ENCODE measurements at regions not wholly inside any gene's neighbourhood (a gene's known extent, or its start where the extent isn't known, plus 50 kb on each side); places are given as distances from the start of the nearest gene placed in this dataset.

- Histone ChIP-seq H3K9me3 (ENCODE audit: control insufficient read depth, low read depth, low read length) (no peaks in the 10 kb centered on the region), H3K4me1 (ENCODE audit: insufficient read depth, low read length) (no peaks in the 10 kb centered on the region), H3K56ac (ENCODE audit: insufficient read length, low read depth, low read length) (no peak overlapping the region), H2AFZ (ENCODE audit: low read length) (no peak overlapping the region), H4K8ac (replicated peaks; ENCODE audit: insufficient read length, low read depth, low read length) (no peak overlapping the region), H2BK15ac (ENCODE audit: low read depth, low read length) (no peak overlapping the region), H3K27me3 (ENCODE audit: insufficient read depth, low read length) (no peaks in the 10 kb centered on the region), H4K5ac (ENCODE audit: insufficient read length, low read depth, low read length) (no peak overlapping the region), H3K27ac (ENCODE audit: insufficient read length, low read depth, low read length) (no peak overlapping the region), H3K14ac (ENCODE audit: insufficient read depth, low read length) (no peak overlapping the region), H3K79me2 (ENCODE audit: insufficient read depth, low read length) (no peaks in the 10 kb centered on the region), H4K91ac (ENCODE audit: insufficient read length, low read depth, low read length) (no peak overlapping the region), H3K18ac (ENCODE audit: insufficient read length, low read depth, low read length) (no peak overlapping the region), H2BK120ac (ENCODE audit: low read depth, low read length, poor library complexity, severe bottlenecking) (no peak overlapping the region), H3K4ac (ENCODE audit: low read depth, low read length) (no peak overlapping the region), H3K9ac (ENCODE audit: extremely low read depth, insufficient read length, low read length) (no peak overlapping the region), H3T11ph (ENCODE audit: low read length) (no peak overlapping the region), H4K20me1 (ENCODE audit: control insufficient read depth, insufficient read depth, insufficient read length) (no peaks in the 10 kb centered on the region), H3K23ac (ENCODE audit: insufficient read length, low read depth, low read length) (no peak overlapping the region), H3K4me2 (ENCODE audit: insufficient read depth, insufficient read length, low read length) (no peak overlapping the region), H3K79me1 (ENCODE audit: insufficient read depth, low read depth, low read length, poor library complexity, severe bottlenecking) (no peaks in the 10 kb centered on the region), H3K23me2 (ENCODE audit: insufficient read length, low read depth, low read length, poor library complexity, severe bottlenecking) (no peaks in the 10 kb centered on the region), H2BK12ac (ENCODE audit: insufficient read length, low read depth, low read length) (no peak overlapping the region), H2BK20ac (ENCODE audit: low read depth, low read length, poor library complexity, severe bottlenecking) (no peak overlapping the region), H2AK5ac (ENCODE audit: insufficient read length, low read length) (no peak overlapping the region), H2BK5ac (ENCODE audit: insufficient read length, low read length) (no peak overlapping the region)
- Mint-ChIP-seq H3K27ac (no peak overlapping the region), H3K36me3 (ENCODE audit: insufficient read depth in 1 of 3, low read depth in 3 of 3) (peaks cover 0 to 8% (median 2%) of the 10 kb centered on the region in 3 experiments; a peak in 3 of 7 replicates), H3K4me1 (peaks cover 21 to 33% of the 10 kb centered on the region in 2 experiments), H3K4me3 (no peak overlapping the region), H3K9me3 (no peaks in the 10 kb centered on the region; a peak in 1 of 5 replicates), H3K27me3 (ENCODE audit: low read depth) (no peaks in the 10 kb centered on the region)
- DNase-seq = no peak
- peak; percentile 50; the same call in 2 of the 3 replicates for TF ChIP-seq CTCF (conservative IDR thresholded peaks at IDR 0.05)
These were observed 543.1 kb upstream of the MBL2 start for GRCh38 chr10:53315709-53316108.
